DOHH2 (cell line): ENCODE measurements at regions not wholly inside any gene's neighbourhood (a gene's known extent, or its start where the extent isn't known, plus 50 kb on each side); places are given as distances from the start of the nearest gene placed in this dataset.
"Not testable (repeated sequence)": the region's sequence is repeated elsewhere in the genome, so short reads cannot be mapped to it uniquely, and the experiment has no call there.

Experiments used
- EZH2phosphoT487 ChIP-seq: fragments of 200-600 bp; sonication (generic); IDR thresholded peaks from 2 replicates; pipeline ENCODE4 v1.6.1; 2017; ENCODE audit warnings: borderline replicate concordance, mild to moderate bottlenecking, antibody characterized with exemption, low read length, moderate library complexity, mixed read lengths
- TF ChIP-seq, protein P1 (sequence below): fragments of 200-600 bp; sonication (generic); IDR thresholded peaks from one replicate; pipeline ENCODE4 v1.5.1; 2014; ENCODE audit warnings: antibody characterized with exemption, mild to moderate bottlenecking, low read depth, low read length; ENCODE audit not compliant: poor library complexity, severe bottlenecking

- TF ChIP-seq, protein P1, sequence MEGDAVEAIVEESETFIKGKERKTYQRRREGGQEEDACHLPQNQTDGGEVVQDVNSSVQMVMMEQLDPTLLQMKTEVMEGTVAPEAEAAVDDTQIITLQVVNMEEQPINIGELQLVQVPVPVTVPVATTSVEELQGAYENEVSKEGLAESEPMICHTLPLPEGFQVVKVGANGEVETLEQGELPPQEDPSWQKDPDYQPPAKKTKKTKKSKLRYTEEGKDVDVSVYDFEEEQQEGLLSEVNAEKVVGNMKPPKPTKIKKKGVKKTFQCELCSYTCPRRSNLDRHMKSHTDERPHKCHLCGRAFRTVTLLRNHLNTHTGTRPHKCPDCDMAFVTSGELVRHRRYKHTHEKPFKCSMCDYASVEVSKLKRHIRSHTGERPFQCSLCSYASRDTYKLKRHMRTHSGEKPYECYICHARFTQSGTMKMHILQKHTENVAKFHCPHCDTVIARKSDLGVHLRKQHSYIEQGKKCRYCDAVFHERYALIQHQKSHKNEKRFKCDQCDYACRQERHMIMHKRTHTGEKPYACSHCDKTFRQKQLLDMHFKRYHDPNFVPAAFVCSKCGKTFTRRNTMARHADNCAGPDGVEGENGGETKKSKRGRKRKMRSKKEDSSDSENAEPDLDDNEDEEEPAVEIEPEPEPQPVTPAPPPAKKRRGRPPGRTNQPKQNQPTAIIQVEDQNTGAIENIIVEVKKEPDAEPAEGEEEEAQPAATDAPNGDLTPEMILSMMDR, result not testable (repeated sequence)
- not testable (repeated sequence) for TF ChIP-seq EZH2phosphoT487
Observed at GRCh38 chr6:58047865-58048264, 730.4 kb downstream of the PRIM2 start.
